Kidney (tissue), 13 donors: ENCODE measurements at regions not wholly inside any gene's neighbourhood (a gene's known extent, or its start where the extent isn't known, plus 50 kb on each side); places are given as distances from the start of the nearest gene placed in this dataset.

Experiments
- DNase-seq, 5 donors: peaks; one replicate each; pipeline ENCODE4 v3.0.0-alpha.2; 2013 to 2020
- FAIRE-seq: peaks from 2 replicates; lab custom pipeline; 2012; peaks lifted over from hg19 to GRCh38; lab: Jason Lieb, UNC
- H3K27ac ChIP-seq, 2 donors: one replicate each; pipeline ENCODE4 v1.7.0; 2013; ENCODE audit warnings: low read depth in 2 of 2, low read length in 2 of 2, inconsistent platforms in 1 of 2
- H3K27me3 ChIP-seq: one replicate; pipeline ENCODE4 v1.7.1; 2013; ENCODE audit warnings: low read length, inconsistent platforms; ENCODE audit not compliant: control insufficient read depth, insufficient read depth
- H3K36me3 ChIP-seq, 3 donors: one replicate each; pipeline versions ENCODE4 v1.7.0 to v1.7.1; 2013; ENCODE audit warnings: low read length in 3 of 3, control low read depth in 1 of 3, inconsistent platforms in 1 of 3; ENCODE audit not compliant: insufficient read depth in 3 of 3, control insufficient read depth in 2 of 3
- H3K4me1 ChIP-seq, 3 donors: one replicate each; pipeline versions ENCODE4 v1.7.0 to v1.7.1; 2013; ENCODE audit warnings: low read length in 3 of 3, inconsistent platforms in 1 of 3, low read depth in 1 of 3; ENCODE audit not compliant: control insufficient read depth in 2 of 3, insufficient read depth in 2 of 3
- H3K4me3 ChIP-seq, 3 donors: one replicate each; pipeline versions ENCODE4 v1.7.0 to v1.8.1; 2013; ENCODE audit warnings: low read length in 3 of 3, control low read depth in 1 of 3, inconsistent platforms in 1 of 3
- H3K9ac ChIP-seq, 3 donors: one replicate each; pipeline versions ENCODE4 v1.7.0 to v1.7.1; 2013; ENCODE audit warnings: low read length in 3 of 3, control low read depth in 1 of 3, inconsistent platforms in 1 of 3
- H3K9me3 ChIP-seq, 3 donors: one replicate each; pipeline versions ENCODE4 v1.7.0 to v1.7.1; 2013; ENCODE audit warnings: low read length in 3 of 3, control low read depth in 1 of 3, inconsistent platforms in 1 of 3; ENCODE audit not compliant: control insufficient read depth in 2 of 3, insufficient read depth in 1 of 3
- intact Hi-C: fragments of 100-400 bp; cut with DNase I; formaldehyde crosslinking; loops from one replicate; pipeline ENCODE4 v1.11.1; 2022
- TF ChIP-seq, protein P1 (sequence below): IDR thresholded peaks from 3 replicates; pipeline ENCODE4 v1.5.1; 2012; ENCODE audit warnings: mild to moderate bottlenecking, moderate library complexity, borderline replicate concordance; ENCODE audit not compliant: insufficient read depth; ENCODE audit errors: extremely low read depth
- donor health status: control.
- donor health status: control.
- donor health status: control.
- donor health status: control.
- donor health status: control.
- donor health status: DM: yes; HTN: yes; CAD: no.
- donor health status: Normal renal cell carcinoma (clear cell type).

DNA sequence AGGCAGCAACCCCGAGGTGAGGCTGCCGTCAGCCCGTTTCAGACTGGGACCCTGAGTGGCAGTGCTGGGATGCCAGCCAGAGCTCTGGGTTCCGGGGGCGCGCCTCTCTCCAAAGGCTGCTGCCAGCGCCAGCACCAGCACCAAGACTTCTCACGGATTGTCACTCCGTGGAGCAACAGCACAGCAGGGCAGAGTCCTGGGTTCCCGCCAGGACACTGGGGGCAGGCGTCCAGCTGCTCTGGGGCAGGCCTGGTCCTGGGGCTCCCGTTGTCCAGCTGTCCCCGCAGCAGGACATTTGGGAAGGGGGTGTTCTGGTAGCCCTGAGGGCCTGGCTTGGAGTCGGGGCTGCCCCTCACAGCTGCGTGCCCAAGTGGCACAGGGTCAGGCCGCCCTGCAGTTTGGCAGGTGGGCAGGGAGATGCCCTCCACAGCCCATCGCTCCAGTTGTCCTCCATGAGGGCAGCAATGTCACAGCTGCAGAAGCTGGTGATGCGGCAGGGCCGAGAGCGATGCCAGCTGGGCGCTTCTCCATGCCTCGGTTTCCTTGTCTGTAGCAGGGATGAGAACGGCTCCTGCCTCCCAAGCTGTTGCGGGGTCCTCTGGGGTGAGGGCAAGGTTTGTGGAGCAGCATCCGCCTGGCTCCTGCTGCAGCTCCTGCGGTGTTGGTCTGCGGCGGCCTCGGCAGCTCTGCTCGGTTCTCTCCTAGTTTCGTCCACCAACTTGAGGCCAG lies 137.3 kb upstream of the CIBAR2 start:
- DNase-seq (no peak), FAIRE-seq (no peak)
- intact Hi-C loops = no loop called here
- no peak overlapping the region for H3K27ac ChIP-seq
- no peaks in the 10 kb centered on the region for H3K9me3 ChIP-seq
- peaks cover 0 to 11% (median 2%) of the 10 kb centered on the region in 3 donors for H3K4me1 ChIP-seq
- TF ChIP-seq, protein P1, sequence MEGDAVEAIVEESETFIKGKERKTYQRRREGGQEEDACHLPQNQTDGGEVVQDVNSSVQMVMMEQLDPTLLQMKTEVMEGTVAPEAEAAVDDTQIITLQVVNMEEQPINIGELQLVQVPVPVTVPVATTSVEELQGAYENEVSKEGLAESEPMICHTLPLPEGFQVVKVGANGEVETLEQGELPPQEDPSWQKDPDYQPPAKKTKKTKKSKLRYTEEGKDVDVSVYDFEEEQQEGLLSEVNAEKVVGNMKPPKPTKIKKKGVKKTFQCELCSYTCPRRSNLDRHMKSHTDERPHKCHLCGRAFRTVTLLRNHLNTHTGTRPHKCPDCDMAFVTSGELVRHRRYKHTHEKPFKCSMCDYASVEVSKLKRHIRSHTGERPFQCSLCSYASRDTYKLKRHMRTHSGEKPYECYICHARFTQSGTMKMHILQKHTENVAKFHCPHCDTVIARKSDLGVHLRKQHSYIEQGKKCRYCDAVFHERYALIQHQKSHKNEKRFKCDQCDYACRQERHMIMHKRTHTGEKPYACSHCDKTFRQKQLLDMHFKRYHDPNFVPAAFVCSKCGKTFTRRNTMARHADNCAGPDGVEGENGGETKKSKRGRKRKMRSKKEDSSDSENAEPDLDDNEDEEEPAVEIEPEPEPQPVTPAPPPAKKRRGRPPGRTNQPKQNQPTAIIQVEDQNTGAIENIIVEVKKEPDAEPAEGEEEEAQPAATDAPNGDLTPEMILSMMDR = no peak
- H3K36me3 ChIP-seq = no peaks in the 10 kb centered on the region
- H3K4me3 ChIP-seq = no peak overlapping the region
- H3K27me3 ChIP-seq = no peaks in the 10 kb centered on the region
- no peak overlapping the region for H3K9ac ChIP-seq

DNA sequence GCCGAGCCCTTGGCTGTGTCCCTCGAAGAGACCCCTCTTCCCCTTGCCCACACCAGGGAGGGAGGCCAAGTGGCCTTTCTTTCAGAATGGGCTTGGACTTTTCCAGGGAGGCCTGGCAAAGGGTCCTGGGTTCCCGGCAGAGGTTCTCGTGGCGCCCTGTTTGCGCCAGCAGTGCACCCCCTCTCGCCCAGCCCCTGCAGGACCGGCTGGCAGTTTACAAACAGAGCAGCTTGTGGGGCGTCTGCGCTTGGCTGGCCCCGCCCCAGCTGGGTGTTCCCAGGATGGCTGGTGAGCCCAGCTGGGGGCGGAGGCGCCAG lies 137.8 kb upstream of the CIBAR2 start:
- Histone ChIP-seq H3K27me3 (no peaks in the 10 kb centered on the region), H3K9me3 (no peaks in the 10 kb centered on the region), H3K4me1 (peaks cover 0 to 11% (median 2%) of the 10 kb centered on the region in 3 donors), H3K4me3 (no peak overlapping the region), H3K27ac (no peak overlapping the region), H3K36me3 (no peaks in the 10 kb centered on the region), H3K9ac (no peak overlapping the region)
- TF ChIP-seq, protein P1 = no peak
- FAIRE-seq = no peak
- DNase-seq = no peak
- intact Hi-C loops = no loop called here

DNA sequence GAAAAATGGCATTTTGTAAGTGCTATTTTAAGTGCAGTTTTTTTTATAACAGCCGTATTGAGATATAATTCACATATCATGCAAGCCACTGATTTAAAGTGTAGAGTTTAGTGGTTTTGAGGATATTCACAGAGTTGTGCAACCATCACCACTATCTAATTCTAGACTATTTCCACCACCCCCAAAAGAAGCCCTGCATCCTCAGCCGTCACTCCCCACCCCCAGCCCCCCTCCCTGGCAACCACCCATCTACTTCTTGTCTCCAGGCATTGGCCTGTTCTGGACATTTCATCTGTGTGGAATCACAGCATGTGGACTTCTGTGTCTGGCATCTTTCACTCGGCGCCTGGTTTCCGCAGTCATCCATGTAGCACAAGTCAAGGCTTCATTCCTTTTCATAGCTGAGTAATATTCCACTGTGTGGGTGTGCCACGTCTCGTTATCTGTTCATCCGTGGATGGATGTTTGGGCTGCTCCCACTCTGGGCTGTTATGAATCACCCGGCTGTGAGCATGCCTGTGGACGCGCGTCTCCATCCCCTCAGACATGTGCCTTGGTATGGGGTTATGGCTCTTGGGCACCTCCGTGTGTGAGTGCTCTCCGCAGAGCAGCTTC lies 138.4 kb upstream of the CIBAR2 start:
- H3K4me1 ChIP-seq = peaks cover 0 to 8% (median 0%) of the 10 kb centered on the region in 3 donors
- no peak overlapping the region for H3K27ac ChIP-seq
- H3K9me3 ChIP-seq = no peaks in the 10 kb centered on the region
- H3K9ac ChIP-seq = no peak overlapping the region
- H3K4me3 ChIP-seq = no peak overlapping the region
- no peak for DNase-seq
- no peaks in the 10 kb centered on the region for H3K27me3 ChIP-seq
- FAIRE-seq = no peak
- intact Hi-C loops = no loop called here
- TF ChIP-seq, protein P1 = no peak
- no peaks in the 10 kb centered on the region for H3K36me3 ChIP-seq
